GM19397 (cell line): ENCODE measurements at regions not wholly inside any gene's neighbourhood (a gene's known extent, or its start where the extent isn't known, plus 50 kb on each side); places are given as distances from the start of the nearest gene placed in this dataset.

Experiments
- ATAC-seq: cut with Tn5 transposase; IDR thresholded peaks from one replicate; pipeline ENCODE4 v1.9.1; 2021; ENCODE audit warnings: mild to moderate bottlenecking, moderate library complexity; ENCODE audit not compliant: unreplicated experiment

DNA sequence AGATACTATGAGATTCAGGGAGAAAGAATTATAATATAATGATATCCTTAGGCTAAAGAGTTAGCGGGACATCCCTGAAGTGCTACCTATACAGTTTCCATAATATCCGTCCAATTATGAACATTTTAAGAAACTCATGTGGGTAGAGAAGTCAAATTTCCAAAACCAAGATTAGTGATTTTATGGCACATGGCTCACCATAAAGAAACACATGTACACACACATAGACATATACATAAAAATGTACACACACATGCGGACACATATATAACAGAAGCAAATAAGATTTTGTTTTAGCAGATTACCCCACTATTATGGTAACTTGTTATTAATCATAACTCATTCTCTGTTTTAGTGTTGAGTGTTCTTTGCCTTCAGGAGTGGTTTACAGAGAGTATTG, 566.7 kb upstream of the NEGR1 start:
- no peak for ATAC-seq

DNA sequence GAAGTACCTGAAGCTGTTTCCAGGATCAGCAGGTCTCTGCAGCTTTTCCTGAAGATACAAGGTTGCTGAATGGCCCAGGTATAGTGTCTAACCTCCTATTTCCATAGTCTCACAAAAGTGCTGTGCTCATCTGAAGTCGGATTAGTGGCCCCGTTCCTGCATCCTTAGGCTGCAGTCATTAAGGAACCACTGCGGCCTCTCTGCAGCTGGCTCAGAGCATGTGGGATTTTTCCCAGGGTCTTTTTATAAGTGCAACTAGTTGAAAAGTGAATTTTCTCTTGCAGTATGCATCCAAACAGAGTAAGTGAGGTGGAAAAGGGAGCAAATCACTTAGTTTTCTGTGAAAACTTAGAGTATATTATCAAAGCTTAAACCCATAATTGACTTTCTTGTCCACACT, 565.3 kb upstream of the NEGR1 start:
- no peak for ATAC-seq

DNA sequence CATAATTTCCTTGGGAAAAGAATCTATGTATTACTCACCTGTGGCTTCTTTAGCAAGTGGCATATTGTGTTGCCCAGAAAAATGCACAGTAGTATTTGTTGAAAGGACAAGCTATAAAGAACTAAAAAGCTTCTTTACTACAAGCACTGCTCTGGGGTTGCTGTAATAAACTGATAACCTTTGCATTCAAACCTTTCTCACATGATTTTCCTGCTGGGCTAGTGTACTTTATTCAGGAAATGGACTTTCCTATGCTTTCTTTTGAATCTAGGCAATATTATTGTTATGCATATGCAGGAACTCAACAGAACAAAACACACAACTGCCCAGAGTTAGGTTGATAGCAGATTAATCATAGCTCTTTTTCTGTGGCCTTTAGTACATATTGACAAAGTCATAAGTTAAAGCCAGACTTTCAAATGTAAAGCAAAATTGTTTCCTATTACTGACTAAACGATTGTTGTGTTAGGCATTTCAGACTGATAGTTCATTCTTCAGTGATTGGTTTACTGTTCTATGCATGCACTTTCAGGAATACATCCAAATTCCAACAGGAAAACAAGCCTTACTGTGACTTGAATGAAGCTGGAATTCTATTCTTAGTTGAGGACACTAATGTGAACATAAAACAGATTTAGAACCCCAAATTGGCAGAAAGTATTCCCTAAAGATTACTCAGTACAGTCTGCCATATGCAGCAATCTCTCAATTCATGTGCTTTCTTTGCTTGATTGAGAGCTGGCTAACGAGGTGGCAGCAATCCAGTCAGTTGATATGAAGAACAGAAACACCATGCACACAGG, 564.3 kb upstream of the NEGR1 start:
- no peak for ATAC-seq

DNA sequence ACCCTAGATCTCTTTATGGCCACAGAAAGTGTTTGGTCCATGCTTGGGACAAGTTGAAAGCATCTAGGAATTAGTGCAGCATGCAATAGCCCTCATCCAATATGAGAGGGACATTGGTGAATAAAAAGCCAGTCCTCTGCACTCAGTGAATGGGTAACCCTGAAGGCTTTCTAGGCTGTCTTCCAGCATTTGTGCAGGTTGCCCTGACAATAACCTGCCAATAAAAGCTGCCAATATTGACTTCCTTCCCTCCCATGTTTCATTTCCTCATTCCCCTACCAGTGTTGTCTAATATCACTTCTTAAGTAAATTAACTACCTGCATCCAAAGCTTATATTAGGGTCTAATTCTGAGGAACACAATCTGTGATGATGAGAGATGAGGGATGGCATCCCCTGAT, 563.6 kb upstream of the NEGR1 start:
- no peak for ATAC-seq

DNA sequence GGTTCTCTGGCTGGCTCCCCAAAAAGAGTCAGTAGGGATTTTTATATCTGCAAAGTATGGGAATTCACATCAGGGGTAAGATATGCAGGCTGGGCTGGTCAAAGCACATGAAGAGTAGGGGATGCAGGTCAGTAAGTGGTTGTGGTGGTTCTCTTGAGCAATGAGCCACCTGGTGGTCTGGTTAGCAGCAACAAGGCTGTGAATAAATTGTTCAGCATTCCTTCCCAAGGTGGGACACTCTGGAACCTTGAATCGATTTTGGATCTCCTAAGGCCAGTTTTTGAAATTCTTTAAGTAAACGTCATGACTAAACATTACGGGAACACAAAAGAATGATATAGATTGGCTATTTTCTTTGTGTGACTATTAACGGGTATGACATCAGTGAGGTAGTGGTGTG, 563.0 kb upstream of the NEGR1 start:
- ATAC-seq = no peak

DNA sequence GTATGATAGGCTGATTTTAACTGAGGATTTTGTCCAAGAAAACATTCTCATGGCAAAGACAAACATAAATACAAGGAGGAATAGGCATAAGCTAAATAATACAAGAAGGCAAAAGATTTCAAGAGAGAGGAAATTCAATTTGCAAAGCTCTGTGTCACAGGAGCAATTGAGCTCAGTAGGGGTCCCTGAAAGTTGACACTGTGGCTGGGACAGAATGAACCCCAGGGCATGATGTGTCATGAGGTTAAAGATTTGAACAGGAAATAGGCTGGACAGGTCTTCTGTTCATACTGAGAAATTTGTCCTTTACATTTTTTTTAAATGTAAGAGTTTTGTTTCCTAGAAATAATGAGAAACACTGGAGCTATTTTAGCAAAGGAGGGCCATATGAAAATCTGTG, 555.4 kb upstream of the NEGR1 start:
- no peak for ATAC-seq

DNA sequence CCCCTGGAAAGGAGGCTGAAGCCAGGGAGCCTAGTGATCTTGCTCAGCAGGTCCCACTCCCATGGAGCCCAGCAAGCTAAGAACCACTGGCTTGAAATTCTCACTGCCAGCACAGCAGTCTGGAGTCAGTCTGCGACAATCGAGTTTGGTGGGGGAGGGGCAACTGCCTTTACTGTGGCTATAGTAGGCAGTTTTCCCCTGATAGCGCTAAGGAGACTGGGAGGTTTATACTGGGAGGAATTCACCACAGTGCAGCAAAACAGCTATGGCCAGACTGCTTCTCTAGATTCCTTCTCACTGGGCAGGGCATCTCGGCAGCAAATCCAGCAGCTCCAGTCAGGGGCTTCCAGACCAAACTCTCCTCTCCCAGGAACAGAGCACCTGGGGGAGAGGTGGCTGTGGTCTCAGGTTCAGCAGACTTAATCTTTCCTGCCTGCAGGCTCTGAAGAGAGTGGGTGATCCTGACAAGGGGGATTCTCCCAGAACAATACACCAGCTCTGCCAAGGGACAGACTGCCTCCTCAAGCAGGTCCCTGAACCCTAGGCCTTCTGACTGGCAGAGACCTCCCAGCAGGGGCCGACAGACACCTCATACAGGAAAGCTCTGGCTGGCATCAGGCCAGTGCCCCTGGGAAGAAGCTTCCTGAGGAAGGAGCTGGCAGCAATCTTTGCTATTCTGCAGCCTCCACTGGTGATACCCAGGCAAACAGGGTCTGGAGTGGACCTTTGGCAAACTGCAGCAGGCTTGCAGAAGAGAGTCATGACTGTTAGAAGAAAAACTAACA, 548.5 kb upstream of the NEGR1 start:
- ATAC-seq = no peak

DNA sequence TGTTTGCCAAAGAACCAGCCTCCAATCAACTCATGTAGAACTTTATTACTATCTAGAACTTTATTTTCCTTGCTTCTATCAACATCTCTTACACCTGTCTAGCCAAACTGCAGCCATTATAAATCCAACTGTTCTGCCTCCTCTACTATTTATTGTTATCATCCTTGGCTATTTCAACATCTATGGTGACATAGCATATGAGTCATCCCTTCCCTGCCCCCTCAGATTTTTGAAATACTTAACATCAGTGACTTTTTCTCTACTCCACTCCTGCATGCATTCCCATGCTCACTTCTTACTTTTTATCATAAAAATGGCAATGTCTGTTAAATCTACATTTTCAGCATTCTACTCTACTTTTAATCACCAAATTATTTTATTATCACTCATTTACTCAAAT, 544.9 kb upstream of the NEGR1 start:
- no peak for ATAC-seq

DNA sequence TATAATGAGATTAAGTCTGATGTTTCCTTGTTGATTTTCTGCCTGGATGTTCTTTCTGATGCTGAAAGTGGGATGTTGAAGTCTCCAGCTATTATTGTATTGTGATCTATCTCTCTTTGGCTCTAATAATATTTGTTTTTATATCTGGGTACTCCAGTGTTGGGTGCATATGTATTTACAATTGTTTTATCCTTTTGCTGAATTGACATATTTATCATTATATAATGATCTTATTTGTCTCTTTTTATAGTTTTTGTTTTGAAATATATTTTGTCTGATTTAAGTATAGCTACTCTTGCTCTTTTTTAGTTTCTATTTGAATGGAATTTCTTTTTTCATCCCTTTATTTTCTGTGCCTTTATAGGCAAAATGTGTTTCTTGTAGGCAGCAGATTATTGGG, 522.2 kb upstream of the NEGR1 start:
- ATAC-seq = no peak

DNA sequence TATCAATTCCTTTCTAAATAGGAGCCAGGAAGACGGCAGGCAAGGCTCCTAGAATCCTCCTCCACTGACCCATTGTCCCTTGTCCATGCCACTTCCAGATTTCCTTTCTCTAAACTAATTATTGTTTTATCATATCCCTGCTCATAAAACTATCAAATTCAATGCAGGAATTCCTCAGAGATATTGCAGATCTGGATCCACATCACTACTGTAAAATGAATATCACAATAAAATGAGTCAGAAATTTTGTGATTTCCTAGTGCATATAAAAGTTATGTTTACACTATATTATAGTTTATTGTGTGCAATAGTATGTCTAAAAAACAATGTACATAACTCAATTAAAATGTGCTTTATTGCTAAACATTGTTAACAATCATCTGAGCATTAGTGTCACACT, 498.7 kb upstream of the NEGR1 start:
- ATAC-seq = no peak

DNA sequence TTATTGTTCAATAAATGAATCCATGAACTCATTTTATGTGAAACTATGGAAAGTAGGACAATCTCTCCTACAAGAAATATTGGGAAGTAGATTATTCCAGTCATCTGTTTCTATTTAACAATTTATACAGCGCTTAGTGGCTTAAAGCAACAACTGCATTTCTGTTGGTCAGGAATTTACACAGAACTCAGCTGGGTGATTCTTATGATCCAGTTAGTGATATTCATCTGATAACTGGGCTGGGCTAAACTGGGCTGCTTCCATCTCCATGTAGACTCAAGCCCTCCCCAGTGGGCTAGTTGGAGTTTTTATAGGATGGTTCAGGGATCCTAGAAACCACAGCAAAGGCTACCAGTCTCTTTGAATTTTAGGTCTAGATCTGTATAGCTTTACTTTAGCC, 497.9 kb upstream of the NEGR1 start:
- no peak for ATAC-seq

DNA sequence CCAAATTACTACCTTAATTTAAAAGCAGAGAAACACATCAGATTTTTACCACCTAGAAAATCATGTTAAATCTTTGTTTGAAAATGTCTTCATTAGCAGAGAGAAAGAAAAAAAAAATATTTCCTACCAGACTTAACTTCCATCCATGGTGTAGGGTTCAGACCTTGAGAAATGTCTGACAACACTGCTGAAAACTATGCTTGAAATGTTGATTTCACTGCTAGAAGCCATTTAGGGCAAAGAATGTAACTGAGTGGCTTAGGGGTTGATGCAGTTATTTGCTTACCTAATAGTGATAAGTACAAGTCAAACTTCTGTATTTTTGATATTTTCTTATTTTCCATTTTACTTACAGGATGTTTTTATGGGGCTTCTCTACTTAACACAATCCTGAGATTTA, 495.6 kb upstream of the NEGR1 start:
- ATAC-seq = no peak

DNA sequence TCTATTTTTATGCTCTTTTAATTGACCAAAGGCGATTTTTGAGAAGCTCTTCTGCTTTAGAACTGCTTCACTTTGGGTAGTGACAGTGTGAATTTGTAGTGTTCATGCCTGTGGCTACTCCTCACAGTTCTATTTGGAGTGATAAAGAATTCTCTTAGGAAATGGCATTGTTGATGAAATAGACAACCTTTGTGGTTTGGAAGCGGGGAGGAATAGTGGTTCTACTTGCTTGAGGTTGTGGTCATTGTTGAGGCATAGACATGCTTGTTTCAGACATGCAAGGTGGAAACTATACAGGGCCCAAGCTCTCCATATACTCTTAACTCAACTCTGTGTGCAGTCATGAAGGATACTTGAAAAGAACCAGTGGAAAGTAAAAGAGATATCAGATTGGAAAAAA, 481.1 kb upstream of the NEGR1 start:
- ATAC-seq = no peak

DNA sequence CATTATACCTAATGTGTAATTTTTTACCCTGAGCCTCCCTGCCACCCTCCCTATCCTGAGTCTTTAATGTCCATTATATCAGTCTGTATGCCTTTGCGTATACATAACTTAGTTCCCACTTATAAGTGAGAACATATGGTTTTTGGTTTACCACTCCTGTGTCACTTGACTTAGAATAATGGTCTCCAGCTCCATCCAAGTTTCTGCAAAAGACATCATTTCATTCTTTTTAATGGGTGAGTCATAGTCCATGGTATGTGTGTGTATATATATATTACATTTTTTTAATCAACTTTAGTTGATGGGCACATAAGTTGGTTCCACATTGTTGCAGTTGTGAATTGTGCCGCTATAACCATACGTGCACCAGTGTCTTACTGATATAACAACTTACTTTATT, 477.1 kb upstream of the NEGR1 start:
- ATAC-seq = no peak

DNA sequence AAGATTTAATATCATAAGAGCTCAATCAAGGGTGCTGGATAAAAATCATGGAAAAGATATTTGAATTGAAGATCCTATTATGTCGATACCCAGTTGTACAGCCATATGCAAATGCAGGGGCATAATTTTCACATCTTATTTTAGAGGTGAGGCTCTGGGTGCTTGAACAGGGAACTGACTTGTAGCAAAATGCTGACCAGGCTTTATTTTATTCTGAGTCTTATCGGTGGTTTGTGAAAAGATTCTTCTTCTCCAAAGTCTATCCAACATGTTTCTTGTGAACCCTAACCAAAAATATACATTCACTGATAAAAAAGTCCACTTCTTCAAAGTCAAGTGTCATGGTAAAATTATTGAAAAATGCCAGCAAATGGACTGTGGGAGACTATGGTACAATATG, 475.5 kb upstream of the NEGR1 start:
- no peak for ATAC-seq

DNA sequence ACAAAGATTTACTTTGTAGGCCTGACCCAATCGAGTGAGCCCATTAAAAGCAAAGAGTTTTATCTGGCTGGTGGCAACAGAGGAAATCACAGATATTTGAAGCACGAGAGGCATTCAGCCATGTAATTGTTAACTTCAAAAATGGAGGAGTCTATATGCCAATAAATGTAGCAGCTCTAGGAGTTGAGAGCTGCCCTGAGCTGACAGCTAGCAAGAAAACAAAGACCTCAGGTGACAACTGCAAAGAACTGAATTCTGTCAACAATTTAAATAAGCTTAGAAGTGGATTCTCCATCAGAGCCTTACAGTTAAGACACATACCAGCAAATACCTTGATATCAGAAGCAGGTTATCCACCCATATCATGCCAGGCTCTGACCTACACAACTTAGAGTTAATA, 463.1 kb upstream of the NEGR1 start:
- ATAC-seq = no peak

DNA sequence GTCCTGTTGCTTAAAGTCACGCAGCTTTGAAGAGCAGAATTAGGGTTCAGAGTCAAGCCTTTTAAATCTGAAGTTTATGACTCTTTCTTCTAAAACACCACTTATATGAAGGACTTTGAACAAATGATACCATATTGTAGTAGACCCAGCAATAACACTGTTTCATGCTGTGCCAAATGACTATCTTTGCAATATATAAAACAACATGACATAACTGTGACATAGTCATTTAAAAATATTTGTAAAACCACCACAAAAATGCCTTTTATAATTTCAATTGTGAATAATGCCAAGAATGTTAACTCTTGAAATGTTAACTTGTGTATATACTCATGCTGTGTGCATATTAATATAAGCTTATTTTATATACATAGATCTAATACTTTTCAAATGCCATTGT, 452.1 kb upstream of the NEGR1 start:
- ATAC-seq = no peak

DNA sequence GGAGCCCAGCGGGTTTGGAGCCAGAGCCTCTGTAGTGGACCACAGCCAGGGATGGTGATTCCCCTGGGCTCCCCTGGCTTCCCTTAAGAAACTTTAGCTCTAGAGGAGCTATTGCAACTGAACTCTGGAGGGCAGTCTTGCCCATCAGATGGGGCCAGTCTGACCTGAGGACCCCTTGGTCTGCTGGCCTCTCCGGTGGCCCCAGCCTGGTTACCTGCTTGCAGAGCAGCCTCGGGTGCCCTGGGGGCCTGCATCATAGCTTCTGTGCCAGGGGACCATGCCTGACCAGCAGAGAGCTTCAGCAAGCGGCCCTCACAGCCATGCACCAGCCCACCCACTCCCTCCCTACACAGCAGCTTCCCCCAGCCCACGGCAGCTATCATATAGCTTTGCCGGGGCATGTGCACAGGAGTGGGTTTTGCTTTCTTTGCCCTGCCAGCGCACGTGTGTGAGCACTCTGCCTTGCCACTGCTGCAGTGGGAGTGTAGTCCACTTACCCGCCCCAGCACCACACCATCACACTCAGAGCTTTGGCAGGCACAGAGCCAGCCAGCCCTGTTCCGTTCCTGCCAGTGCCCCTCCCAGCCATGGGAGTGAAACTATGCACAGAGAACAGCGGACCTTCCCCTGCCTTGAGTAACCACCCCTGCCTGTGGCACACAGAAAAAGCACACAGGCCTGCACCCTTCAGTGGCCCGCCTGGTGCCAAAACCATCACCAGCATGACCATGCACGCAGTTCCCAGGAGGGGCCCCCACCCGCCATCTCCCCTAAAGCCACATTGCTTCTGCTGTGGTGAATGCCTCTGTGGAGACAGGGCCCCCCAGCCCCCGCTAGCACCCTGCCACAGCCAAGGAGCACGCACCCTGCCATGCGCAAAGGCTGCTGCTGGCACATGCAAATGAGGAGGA, 442.9 kb upstream of the NEGR1 start:
- ATAC-seq = no peak

DNA sequence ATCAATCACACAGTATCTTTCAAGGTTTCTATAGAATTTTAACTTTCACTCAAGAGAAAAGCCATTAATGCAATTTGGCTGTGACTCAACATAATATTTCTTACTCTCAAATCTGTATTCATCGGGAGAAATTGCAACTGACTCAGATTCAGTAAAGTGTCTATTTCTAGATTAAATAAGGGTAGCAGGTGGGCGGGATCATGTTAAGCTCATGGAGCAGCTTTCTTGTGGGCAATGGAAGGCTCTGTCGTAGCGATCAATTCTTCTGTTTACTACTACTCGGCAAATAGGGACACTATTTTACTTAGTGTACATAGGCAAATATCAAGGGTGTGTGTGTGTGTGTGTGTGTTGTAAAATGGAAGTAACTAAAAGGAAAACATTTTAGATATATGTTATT, 423.6 kb upstream of the NEGR1 start:
- ATAC-seq = no peak

DNA sequence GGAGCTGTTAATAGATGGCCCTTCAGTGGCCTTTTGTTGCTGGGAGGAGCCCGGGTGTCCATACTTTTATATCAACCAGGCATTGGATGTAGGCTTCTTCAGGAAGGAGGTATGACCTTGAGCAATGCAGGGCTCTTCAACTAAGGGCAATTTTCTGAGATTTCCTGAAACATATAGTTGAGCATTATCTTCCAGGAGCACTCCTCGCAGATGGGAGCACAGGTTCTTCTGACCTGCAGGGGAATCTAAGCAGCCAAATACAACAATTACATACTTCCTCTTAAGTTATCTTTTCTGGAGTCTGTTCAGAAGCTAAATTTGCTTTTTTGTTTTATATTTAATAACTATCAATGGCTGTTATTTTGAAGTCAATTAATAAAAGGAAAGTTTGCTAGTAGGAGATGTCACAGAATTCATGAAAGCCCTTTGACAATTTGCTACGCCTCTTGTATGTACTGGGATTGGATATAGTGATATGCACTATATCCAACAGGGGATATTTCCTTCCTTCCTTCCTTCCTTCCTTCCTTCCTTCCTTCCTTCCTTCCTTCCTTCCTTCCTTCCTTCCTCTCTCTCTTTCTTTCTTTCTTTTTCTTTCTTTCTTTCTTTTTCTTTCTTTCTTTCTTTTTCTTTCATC, 422.6 kb upstream of the NEGR1 start:
- ATAC-seq = no peak

DNA sequence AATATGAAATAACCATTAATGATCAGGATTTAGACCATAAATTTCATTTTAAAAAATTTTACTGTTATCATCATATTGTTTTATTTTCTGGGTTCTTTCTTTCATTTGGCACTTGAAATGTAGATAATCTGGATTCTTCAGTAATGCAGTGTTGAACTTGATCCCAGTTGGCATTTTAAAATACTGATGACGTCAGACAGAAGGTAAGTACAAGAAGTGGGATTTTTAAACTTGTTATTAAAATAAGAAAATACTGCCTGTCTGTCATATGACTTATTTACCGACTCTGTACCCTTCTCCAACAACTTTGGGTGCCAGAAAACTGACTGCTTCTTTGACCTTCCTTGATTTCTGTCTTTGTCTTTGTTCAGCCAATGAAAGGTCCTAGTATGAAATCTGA, 415.1 kb upstream of the NEGR1 start:
- ATAC-seq = no peak
